Lower leg skin (tissue), 4 donors: ENCODE measurements at regions not wholly inside any gene's neighbourhood (a gene's known extent, or its start where the extent isn't known, plus 50 kb on each side); places are given as distances from the start of the nearest gene placed in this dataset.

ENCODE experiments used
- DNase-seq, 2 donors: peaks; one replicate each; pipeline ENCODE4 v3.0.0-alpha.2; 2019; ENCODE audit warnings: low spot score in 2 of 2
- H3K4me3 ChIP-seq: fragments of 200-600 bp; sonication (generic); 2 replicates; pipeline ENCODE4 v1.5.1; 2017; ENCODE audit warnings: mild to moderate bottlenecking, low read depth; ENCODE audit not compliant: poor library complexity, severe bottlenecking
- POLR2A ChIP-seq, 2 donors: fragments of 450-650 bp; IDR thresholded peaks; one replicate each; pipeline ENCODE4 v1.6.1; 2016 to 2017; ENCODE audit warnings: antibody characterized with exemption in 2 of 2, mild to moderate bottlenecking in 1 of 2, moderate library complexity in 1 of 2
- WGBS, 2 donors: methylation state at CpG; one replicate each; pipeline ENCODE4 v1.1.5; 2018; 5-methylcytosine and 5-hydroxymethylcytosine counted together
- intact Hi-C: fragments of 100-400 bp; cut with DNase I; formaldehyde crosslinking; loops from one replicate; pipeline ENCODE4 v1.15.0; 2023; ENCODE audit warnings: low total_unique reads
- TF ChIP-seq, protein P1 (sequence below), 3 donors: fragments of 450-650 bp; IDR thresholded peaks; one replicate each; pipeline ENCODE4 v1.5.1; 2016; ENCODE audit warnings: antibody characterized with exemption in 3 of 3, mild to moderate bottlenecking in 3 of 3, moderate library complexity in 2 of 3

DNA sequence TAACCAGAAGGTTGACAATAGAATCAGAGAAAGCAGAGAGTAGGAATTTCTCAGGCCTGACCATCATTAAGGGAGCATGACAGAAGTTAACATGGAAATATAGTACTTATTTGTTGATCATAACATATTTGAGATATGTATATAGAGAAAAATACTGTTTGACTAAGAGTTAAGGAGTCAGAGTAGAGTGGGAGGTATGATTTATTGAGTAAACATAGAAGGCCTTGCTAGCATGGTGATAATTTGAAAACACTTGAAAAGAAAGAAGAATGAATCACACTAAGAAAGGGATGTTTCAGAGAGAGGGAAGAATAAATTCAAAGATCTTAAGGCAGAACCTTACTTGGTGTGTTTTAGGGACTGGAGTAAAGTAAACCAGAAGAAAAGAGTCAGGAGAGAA lies 437.2 kb upstream of the TECRL start:
- DNase-seq: no peak
- H3K4me3 ChIP-seq: no peak overlapping the region
- intact Hi-C loops: no loop called here
- TF ChIP-seq POLR2A (IDR thresholded peaks at IDR 0.05): no peak
- TF ChIP-seq, protein P1, sequence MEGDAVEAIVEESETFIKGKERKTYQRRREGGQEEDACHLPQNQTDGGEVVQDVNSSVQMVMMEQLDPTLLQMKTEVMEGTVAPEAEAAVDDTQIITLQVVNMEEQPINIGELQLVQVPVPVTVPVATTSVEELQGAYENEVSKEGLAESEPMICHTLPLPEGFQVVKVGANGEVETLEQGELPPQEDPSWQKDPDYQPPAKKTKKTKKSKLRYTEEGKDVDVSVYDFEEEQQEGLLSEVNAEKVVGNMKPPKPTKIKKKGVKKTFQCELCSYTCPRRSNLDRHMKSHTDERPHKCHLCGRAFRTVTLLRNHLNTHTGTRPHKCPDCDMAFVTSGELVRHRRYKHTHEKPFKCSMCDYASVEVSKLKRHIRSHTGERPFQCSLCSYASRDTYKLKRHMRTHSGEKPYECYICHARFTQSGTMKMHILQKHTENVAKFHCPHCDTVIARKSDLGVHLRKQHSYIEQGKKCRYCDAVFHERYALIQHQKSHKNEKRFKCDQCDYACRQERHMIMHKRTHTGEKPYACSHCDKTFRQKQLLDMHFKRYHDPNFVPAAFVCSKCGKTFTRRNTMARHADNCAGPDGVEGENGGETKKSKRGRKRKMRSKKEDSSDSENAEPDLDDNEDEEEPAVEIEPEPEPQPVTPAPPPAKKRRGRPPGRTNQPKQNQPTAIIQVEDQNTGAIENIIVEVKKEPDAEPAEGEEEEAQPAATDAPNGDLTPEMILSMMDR (IDR thresholded peaks at IDR 0.05): no peak

DNA sequence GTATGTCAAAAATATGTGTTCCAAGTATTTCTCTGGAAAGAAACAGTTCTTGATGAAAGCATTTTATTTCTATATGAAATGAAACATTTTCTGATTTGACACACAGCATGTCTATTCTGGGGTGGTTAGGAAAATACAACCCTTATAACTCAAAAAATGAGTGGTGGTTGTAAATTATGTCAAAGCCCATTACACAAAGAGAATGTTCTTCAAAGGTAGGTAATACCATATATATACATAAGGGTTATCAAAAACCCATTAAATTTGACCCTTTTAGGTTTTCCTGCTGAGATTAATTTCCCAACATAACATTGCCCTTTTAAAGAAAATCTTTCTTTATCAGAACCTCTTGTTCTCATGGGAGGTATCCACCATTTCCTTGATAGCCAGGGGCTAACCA lies 420.5 kb upstream of the TECRL start:
- intact Hi-C loops: no loop called here
- TF ChIP-seq, protein P1 (IDR thresholded peaks at IDR 0.05): no peak
- no peak for TF ChIP-seq POLR2A (IDR thresholded peaks at IDR 0.05)
- H3K4me3 ChIP-seq: no peak overlapping the region
- DNase-seq: no peak

DNA sequence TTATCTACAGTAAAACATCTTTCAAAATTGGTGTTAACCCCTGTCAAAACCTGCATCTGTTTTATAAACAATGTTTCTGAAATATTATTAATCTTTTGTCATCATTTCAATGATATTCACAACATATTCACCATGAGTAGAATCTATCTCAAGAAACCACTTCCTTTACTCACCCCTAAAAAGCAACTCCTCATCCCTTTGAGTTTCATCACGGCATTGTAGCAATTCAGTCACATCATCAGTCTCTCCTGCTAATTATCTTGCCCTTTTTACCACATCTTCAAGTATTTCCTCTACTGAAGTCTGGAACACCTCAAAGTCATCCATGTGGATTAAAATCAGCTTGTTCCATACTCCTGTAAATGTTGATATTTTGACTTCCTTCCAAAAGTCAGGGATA lies 415.3 kb upstream of the TECRL start:
- intact Hi-C loops: no loop called here
- TF ChIP-seq POLR2A (IDR thresholded peaks at IDR 0.05): no peak
- TF ChIP-seq, protein P1 (IDR thresholded peaks at IDR 0.05): no peak
- no peak overlapping the region for H3K4me3 ChIP-seq
- DNase-seq: no peak
- WGBS, 2 donors: 81 to 96% methylated on average over 1 of the region's 1 CpG

DNA sequence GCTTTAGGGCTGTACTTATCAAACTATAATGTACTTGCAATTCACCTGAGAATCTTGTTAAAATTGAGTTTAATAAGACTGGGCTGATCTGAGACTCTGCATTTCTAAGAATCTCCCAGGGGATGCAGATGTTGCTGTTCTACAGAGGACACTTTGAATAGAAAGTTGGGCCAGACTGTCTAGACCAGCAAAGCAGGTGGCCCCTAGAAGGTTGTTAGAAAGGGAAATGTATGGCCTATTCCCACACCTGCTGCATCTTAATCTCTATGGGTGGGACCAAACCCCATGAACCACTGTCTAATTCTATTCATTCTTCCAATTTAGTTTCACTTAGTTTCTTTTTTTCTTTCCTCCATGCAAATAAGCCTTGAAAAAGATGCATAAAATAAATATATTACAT lies 413.2 kb upstream of the TECRL start:
- TF ChIP-seq, protein P1 (IDR thresholded peaks at IDR 0.05): no peak
- DNase-seq: no peak
- intact Hi-C loops: no loop called here
- H3K4me3 ChIP-seq: no peak overlapping the region

DNA sequence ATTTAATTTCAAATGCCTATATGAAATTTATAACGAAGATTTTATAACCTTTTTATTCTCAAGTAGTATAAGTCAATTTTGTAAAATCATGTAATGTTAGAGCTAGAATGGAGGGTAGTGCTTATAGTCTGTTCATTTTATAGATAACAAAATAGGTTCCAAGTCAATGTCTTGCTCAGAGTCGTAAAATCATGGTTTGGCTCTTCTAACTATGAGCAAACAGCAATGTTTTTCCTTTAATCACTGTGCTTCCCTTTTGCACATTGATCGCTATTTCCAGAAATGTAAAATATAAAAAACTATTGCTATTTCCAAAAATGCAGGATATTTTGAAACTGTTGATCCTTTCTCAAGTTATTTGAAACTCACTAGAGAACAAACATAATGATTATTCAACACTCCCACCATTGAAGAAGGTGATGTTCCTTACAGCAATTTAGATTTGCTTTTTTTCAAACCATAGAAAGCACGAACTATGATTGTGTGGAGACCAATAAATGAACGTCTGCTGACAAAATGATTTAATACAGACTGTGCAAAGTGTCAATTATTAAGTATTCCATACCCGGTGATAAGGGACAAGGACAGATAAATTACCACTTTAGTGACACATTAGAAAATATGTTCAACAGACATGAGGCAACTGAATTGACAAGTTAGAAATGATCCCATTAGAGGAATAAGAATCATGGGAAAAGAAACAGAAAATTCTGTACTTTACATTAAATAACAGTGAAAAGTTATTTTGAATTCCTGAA lies 412.1 kb upstream of the TECRL start:
- no peak for DNase-seq
- no peak overlapping the region for H3K4me3 ChIP-seq
- intact Hi-C loops: no loop called here
- WGBS, 2 donors: 65 to 69% methylated on average over 6 of the region's 6 CpGs
- no peak for TF ChIP-seq POLR2A (IDR thresholded peaks at IDR 0.05)
- TF ChIP-seq, protein P1 (IDR thresholded peaks at IDR 0.05): no peak

DNA sequence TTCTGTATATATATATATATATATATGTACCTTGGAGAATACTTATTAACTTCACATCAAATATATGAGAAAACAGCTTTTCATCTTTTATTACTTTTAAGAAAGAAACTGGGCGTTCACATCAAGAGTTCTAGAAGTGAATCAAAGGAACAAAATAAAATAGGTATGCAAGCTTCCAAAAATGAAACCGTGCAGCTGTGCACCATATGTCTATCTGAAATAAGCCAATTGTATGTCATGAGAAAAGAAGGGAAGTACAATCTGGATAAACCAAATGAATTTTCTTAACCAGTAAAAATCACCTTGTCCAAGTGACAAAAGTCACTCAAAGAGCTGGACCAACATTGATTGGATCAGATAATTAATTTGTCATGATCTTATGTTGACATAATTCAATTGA lies 405.4 kb upstream of the TECRL start:
- no peak for DNase-seq
- WGBS, 2 donors: 39 to 47% methylated on average over 2 of the region's 2 CpGs
- H3K4me3 ChIP-seq: no peak overlapping the region
- intact Hi-C loops: no loop called here
- no peak for TF ChIP-seq POLR2A (IDR thresholded peaks at IDR 0.05)
- TF ChIP-seq, protein P1 (IDR thresholded peaks at IDR 0.05): no peak
